Spleen (tissue), 11 donors: ENCODE measurements at regions not wholly inside any gene's neighbourhood (a gene's known extent, or its start where the extent isn't known, plus 50 kb on each side); places are given as distances from the start of the nearest gene placed in this dataset.

Experiments used
- DNase-seq: peaks from one replicate; pipeline ENCODE4 v3.0.0-alpha.2; 2020
- H3K27ac ChIP-seq, 8 donors: fragments of 200-600 bp; sonication (generic) in 7 of 8; 1 replicate in 4 of 8; 2 replicates in 4 of 8; pipeline versions ENCODE4 v1.5.0 to v1.8.0; 2016 to 2021; ENCODE audit warnings: inconsistent platforms in 4 of 8, mild to moderate bottlenecking in 4 of 8, moderate library complexity in 1 of 8
- H3K27me3 ChIP-seq, 7 donors: fragments of 200-600 bp; sonication (generic) in 6 of 7; replicated peaks in 1 of 7; 1 replicate in 4 of 7; 2 replicates in 3 of 7; pipeline versions ENCODE4 v1.5.0 to v1.8.0; 2016 to 2021; ENCODE audit warnings: inconsistent platforms in 3 of 7, mild to moderate bottlenecking in 1 of 7
- H3K36me3 ChIP-seq, 6 donors: fragments of 200-600 bp; sonication (generic) in 5 of 6; 1 replicate in 4 of 6; 2 replicates in 2 of 6; pipeline versions ENCODE4 v1.5.0 to v1.8.0; 2016 to 2021; ENCODE audit warnings: inconsistent platforms in 2 of 6
- H3K4me1 ChIP-seq, 6 donors: fragments of 200-600 bp; sonication (generic) in 5 of 6; 1 replicate in 3 of 6; 2 replicates in 3 of 6; pipeline versions ENCODE4 v1.5.0 to v1.8.0; 2016 to 2021; ENCODE audit warnings: inconsistent platforms in 3 of 6
- H3K4me3 ChIP-seq, 8 donors: fragments of 200-600 bp; sonication (generic) in 7 of 8; 1 replicate in 4 of 8; 2 replicates in 4 of 8; pipeline versions ENCODE4 v1.5.0 to v1.8.0; 2016 to 2021; ENCODE audit warnings: inconsistent platforms in 4 of 8, mild to moderate bottlenecking in 4 of 8, moderate library complexity in 2 of 8
- H3K9me3 ChIP-seq, 8 donors: fragments of 200-600 bp; sonication (generic) in 7 of 8; 1 replicate in 4 of 8; 2 replicates in 4 of 8; pipeline versions ENCODE4 v1.5.0 to v1.8.0; 2016 to 2021; ENCODE audit warnings: inconsistent platforms in 4 of 8
- POLR2A ChIP-seq, 3 donors: fragments of 450-650 bp; IDR thresholded peaks; one replicate each; pipeline ENCODE4 v1.5.1; 2017; ENCODE audit warnings: antibody characterized with exemption in 3 of 3, mild to moderate bottlenecking in 1 of 3
- POLR2AphosphoS5 ChIP-seq, 3 donors: sonication (generic); formaldehyde crosslinking; IDR thresholded peaks; one replicate each; pipeline ENCODE4 v1.5.1; 2017; ENCODE audit warnings: antibody characterized with exemption in 3 of 3
- WGBS, 5 donors: extraction: QIAGEN DNeasy Blood & Tissue Kit in 3 of 5; methylation state at CpG; one replicate each; pipeline versions ENCODE4 v1.1.5 to v1.1.7; 2013 to 2018; 5-methylcytosine and 5-hydroxymethylcytosine counted together
- intact Hi-C: fragments of 100-400 bp; cut with DNase I; formaldehyde crosslinking; loops from one replicate; pipeline ENCODE4 v1.15.0; 2023; ENCODE audit warnings: low total_unique reads
- TF ChIP-seq, protein P1 (sequence below), 11 experiments: fragments of 200-600 bp in 7 of 11; fragments of 450-650 bp in 4 of 11; sonication (generic) in 4 of 11; IDR thresholded peaks in 8 of 11; conservative IDR thresholded peaks in 3 of 11; 1 replicate in 7 of 11; 2 replicates in 4 of 11; pipeline versions ENCODE4 v1.4.0 to v1.8.0; 2016 to 2021; ENCODE audit warnings: antibody characterized with exemption in 11 of 11, inconsistent platforms in 4 of 11, mild to moderate bottlenecking in 1 of 11
- donor health status: healthy with polysubstance abuse.
- donor health status: DM: no; HTN: no; CAD: no; lungs with moderate emphysema.
- donor health status: DM: no; HTN: no; CAD: no.
- donor health status: Bipolar disorder and iron deficiency.
- donor health status: healthy.
- donor health status: DM: no; HTN: no; CAD: no.
- donor health status: DM: yes; HTN: yes; CAD: no.

- no peaks in the 10 kb centered on the region for H3K36me3 ChIP-seq
- peak; percentile 9 for DNase-seq
- H3K27me3 ChIP-seq: peaks cover 0 to 67% (median 0%) of the 10 kb centered on the region in 7 donors
- H3K27ac ChIP-seq: no peak overlapping the region
- no peak overlapping the region for H3K4me3 ChIP-seq
- TF ChIP-seq POLR2A (IDR thresholded peaks at IDR 0.05): no peak
- intact Hi-C loops: no loop called here
- H3K4me1 ChIP-seq: no peaks in the 10 kb centered on the region
- WGBS, 5 donors: 64 to 72% (median 66%) methylated on average over 11 of the region's 11 CpGs
- H3K9me3 ChIP-seq: no peaks in the 10 kb centered on the region
Observed at GRCh38 chr11:119872611-119873310, 143.8 kb upstream of the NECTIN1 start.

GRCh38 chr11:119865661-119866156, 136.7 kb upstream of the NECTIN1 start:
- WGBS, 5 donors: 34 to 68% (median 51%) methylated on average over 2 of the region's 2 CpGs
- intact Hi-C loops: no loop called here

DNA sequence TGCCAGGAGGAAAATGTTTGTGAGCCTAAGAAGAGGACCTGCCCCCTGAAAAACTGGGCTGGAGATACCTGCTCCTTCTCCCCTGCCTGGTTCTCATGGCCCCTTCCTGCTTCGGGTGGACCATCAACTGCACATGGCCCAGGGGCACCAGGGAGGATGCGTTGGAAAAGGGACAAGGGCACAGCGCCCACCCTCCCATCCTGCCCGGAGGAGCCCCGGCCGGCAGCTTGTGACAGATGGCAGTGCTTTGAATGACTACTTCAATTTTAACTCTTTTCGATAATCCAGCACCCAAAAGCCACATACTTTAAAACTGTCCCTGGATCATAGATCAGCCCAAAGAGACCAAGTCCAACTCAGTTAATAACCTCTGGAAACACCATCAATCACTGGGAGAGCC, 135.8 kb upstream of the NECTIN1 start:
- DNase-seq: peak; percentile 47
- Histone ChIP-seq H3K36me3 (no peaks in the 10 kb centered on the region), H3K4me3 (no peak overlapping the region), H3K27me3 (peaks cover 0 to 62% (median 0%) of the 10 kb centered on the region in 7 donors), H3K27ac (no peak overlapping the region), H3K9me3 (no peaks in the 10 kb centered on the region), H3K4me1 (no peaks in the 10 kb centered on the region)
- intact Hi-C loops: no loop called here
- TF ChIP-seq, protein P1, sequence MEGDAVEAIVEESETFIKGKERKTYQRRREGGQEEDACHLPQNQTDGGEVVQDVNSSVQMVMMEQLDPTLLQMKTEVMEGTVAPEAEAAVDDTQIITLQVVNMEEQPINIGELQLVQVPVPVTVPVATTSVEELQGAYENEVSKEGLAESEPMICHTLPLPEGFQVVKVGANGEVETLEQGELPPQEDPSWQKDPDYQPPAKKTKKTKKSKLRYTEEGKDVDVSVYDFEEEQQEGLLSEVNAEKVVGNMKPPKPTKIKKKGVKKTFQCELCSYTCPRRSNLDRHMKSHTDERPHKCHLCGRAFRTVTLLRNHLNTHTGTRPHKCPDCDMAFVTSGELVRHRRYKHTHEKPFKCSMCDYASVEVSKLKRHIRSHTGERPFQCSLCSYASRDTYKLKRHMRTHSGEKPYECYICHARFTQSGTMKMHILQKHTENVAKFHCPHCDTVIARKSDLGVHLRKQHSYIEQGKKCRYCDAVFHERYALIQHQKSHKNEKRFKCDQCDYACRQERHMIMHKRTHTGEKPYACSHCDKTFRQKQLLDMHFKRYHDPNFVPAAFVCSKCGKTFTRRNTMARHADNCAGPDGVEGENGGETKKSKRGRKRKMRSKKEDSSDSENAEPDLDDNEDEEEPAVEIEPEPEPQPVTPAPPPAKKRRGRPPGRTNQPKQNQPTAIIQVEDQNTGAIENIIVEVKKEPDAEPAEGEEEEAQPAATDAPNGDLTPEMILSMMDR (IDR thresholded peaks at IDR 0.05 in 8 of 11, conservative IDR thresholded peaks at IDR 0.05 in 3 of 11): no peak
- TF ChIP-seq POLR2AphosphoS5 (IDR thresholded peaks at IDR 0.05) (no peak), POLR2A (IDR thresholded peaks at IDR 0.05) (no peak)
- WGBS, 5 donors: 68 to 78% (median 77%) methylated on average over 7 of the region's 7 CpGs

More at GRCh38 chr11:119865661-119866156, 136.7 kb upstream of the NECTIN1 start:
- H3K36me3 ChIP-seq: no peaks in the 10 kb centered on the region
- no peak overlapping the region for H3K4me3 ChIP-seq
- TF ChIP-seq, protein P1 (IDR thresholded peaks at IDR 0.05 in 8 of 11, conservative IDR thresholded peaks at IDR 0.05 in 3 of 11): no peak
- TF ChIP-seq POLR2A (IDR thresholded peaks at IDR 0.05) (no peak), POLR2AphosphoS5 (IDR thresholded peaks at IDR 0.05) (no peak)
- H3K9me3 ChIP-seq: no peaks in the 10 kb centered on the region
- H3K27ac ChIP-seq: no peak overlapping the region
- peaks cover 0 to 63% (median 0%) of the 10 kb centered on the region in 7 donors for H3K27me3 ChIP-seq
- H3K4me1 ChIP-seq: no peaks in the 10 kb centered on the region
- peak; percentile 61 for DNase-seq

- Histone ChIP-seq H3K27ac (no peak overlapping the region), H3K36me3 (no peaks in the 10 kb centered on the region), H3K4me1 (no peaks in the 10 kb centered on the region), H3K4me3 (no peak overlapping the region), H3K9me3 (no peaks in the 10 kb centered on the region), H3K27me3 (peaks cover 0 to 53% (median 0%) of the 10 kb centered on the region in 7 donors)
- intact Hi-C loops: no loop called here
- 55 to 62% (median 55%) methylated on average over 17 of the region's 17 CpGs for WGBS, 5 donors
- peak; percentile 38 for DNase-seq
- TF ChIP-seq, protein P1 (IDR thresholded peaks at IDR 0.05 in 8 of 11, conservative IDR thresholded peaks at IDR 0.05 in 3 of 11): no peak
- no peak for TF ChIP-seq POLR2A (IDR thresholded peaks at IDR 0.05)
- no peak for TF ChIP-seq POLR2AphosphoS5 (IDR thresholded peaks at IDR 0.05)
Observed at GRCh38 chr11:119863851-119864601, 135.0 kb upstream of the NECTIN1 start.
